ENCODE measurements at regions not wholly inside any gene's neighbourhood (a gene's known extent, or its start where the extent isn't known, plus 50 kb on each side); places are given as distances from the start of the nearest gene placed in this dataset.

- no peak for TF ChIP-seq POLR2A (IDR thresholded peaks at IDR 0.05)
- no peak for TF ChIP-seq CTCF (IDR thresholded peaks at IDR 0.05 in 4 of 5, conservative IDR thresholded peaks at IDR 0.05 in 1 of 5)
Measured at GRCh38 chr13:87570669-87571068, 100.5 kb upstream of the SLITRK5 start.

All from gastrocnemius medialis (tissue), 4 donors.